HepG2 (cell line): ENCODE measurements at regions not wholly inside any gene's neighbourhood (a gene's known extent, or its start where the extent isn't known, plus 50 kb on each side); places are given as distances from the start of the nearest gene placed in this dataset.

Source experiments
- BORCS8-MEF2B ChIP-seq: sonication (generic); formaldehyde crosslinking; IDR thresholded peaks from 2 replicates; pipeline ENCODE4 v1.8.0; 2022; ENCODE audit warnings: mild to moderate bottlenecking, missing genetic modification reagents
- CCAR2 ChIP-seq: fragments of 200-400 bp; formaldehyde crosslinking; optimal IDR thresholded peaks from 2 replicates; pipeline ENCODE3; 2018; ENCODE audit warnings: low read depth, mild to moderate bottlenecking, low read length, moderate library complexity
- CEBPG ChIP-seq: IDR thresholded peaks from 2 replicates; pipeline ENCODE4 v1.6.1; 2016
- ETV5 ChIP-seq: IDR thresholded peaks from 2 replicates; pipeline ENCODE4 v1.6.1; 2018; ENCODE audit warnings: missing biosample characterization, missing genetic modification reagents, inconsistent platforms, borderline replicate concordance
- GMEB2 ChIP-seq: IDR thresholded peaks from 2 replicates; pipeline ENCODE4 v1.6.1; 2016; ENCODE audit warnings: missing biosample characterization, missing genetic modification reagents, low read depth
- ISL2 ChIP-seq: sonication (generic); formaldehyde crosslinking; IDR thresholded peaks from 2 replicates; pipeline ENCODE4 v1.5.0; 2020; ENCODE audit warnings: missing genetic modification reagents
- KDM4B ChIP-seq: sonication (generic); formaldehyde crosslinking; IDR thresholded peaks from 2 replicates; pipeline ENCODE4 v1.4.0; 2020; ENCODE audit warnings: missing genetic modification reagents
- MBNL3 ChIP-seq: fragments of 250-450 bp; sonication (Bioruptor Pico); conservative IDR thresholded peaks from 2 replicates; pipeline ENCODE4 v1.8.0; 2022; ENCODE audit warnings: mild to moderate bottlenecking, inconsistent platforms
- NFKB2 ChIP-seq: sonication (generic); formaldehyde crosslinking; IDR thresholded peaks from 2 replicates; pipeline ENCODE4 v1.4.0; 2020; ENCODE audit warnings: missing genetic modification reagents, borderline replicate concordance
- TF ChIP-seq, protein P1 (sequence below): sonication (generic); formaldehyde crosslinking; IDR thresholded peaks from 2 replicates; pipeline ENCODE4 v1.5.0; 2020; ENCODE audit warnings: mild to moderate bottlenecking, missing genetic modification reagents, borderline replicate concordance
- TF ChIP-seq, protein P2 (sequence below): sonication (generic); formaldehyde crosslinking; conservative IDR thresholded peaks from 2 replicates; pipeline ENCODE4 v1.8.0; 2022; ENCODE audit warnings: low read depth, missing genetic modification reagents
- TF ChIP-seq, protein P3 (sequence below): sonication (generic); formaldehyde crosslinking; IDR thresholded peaks from 2 replicates; pipeline ENCODE4 v1.5.0; 2020; ENCODE audit warnings: missing genetic modification reagents

GRCh38 chr5:2378108-2378507 is 373.4 kb downstream of the IRX2 start (continued):
- TF ChIP-seq, protein P1, sequence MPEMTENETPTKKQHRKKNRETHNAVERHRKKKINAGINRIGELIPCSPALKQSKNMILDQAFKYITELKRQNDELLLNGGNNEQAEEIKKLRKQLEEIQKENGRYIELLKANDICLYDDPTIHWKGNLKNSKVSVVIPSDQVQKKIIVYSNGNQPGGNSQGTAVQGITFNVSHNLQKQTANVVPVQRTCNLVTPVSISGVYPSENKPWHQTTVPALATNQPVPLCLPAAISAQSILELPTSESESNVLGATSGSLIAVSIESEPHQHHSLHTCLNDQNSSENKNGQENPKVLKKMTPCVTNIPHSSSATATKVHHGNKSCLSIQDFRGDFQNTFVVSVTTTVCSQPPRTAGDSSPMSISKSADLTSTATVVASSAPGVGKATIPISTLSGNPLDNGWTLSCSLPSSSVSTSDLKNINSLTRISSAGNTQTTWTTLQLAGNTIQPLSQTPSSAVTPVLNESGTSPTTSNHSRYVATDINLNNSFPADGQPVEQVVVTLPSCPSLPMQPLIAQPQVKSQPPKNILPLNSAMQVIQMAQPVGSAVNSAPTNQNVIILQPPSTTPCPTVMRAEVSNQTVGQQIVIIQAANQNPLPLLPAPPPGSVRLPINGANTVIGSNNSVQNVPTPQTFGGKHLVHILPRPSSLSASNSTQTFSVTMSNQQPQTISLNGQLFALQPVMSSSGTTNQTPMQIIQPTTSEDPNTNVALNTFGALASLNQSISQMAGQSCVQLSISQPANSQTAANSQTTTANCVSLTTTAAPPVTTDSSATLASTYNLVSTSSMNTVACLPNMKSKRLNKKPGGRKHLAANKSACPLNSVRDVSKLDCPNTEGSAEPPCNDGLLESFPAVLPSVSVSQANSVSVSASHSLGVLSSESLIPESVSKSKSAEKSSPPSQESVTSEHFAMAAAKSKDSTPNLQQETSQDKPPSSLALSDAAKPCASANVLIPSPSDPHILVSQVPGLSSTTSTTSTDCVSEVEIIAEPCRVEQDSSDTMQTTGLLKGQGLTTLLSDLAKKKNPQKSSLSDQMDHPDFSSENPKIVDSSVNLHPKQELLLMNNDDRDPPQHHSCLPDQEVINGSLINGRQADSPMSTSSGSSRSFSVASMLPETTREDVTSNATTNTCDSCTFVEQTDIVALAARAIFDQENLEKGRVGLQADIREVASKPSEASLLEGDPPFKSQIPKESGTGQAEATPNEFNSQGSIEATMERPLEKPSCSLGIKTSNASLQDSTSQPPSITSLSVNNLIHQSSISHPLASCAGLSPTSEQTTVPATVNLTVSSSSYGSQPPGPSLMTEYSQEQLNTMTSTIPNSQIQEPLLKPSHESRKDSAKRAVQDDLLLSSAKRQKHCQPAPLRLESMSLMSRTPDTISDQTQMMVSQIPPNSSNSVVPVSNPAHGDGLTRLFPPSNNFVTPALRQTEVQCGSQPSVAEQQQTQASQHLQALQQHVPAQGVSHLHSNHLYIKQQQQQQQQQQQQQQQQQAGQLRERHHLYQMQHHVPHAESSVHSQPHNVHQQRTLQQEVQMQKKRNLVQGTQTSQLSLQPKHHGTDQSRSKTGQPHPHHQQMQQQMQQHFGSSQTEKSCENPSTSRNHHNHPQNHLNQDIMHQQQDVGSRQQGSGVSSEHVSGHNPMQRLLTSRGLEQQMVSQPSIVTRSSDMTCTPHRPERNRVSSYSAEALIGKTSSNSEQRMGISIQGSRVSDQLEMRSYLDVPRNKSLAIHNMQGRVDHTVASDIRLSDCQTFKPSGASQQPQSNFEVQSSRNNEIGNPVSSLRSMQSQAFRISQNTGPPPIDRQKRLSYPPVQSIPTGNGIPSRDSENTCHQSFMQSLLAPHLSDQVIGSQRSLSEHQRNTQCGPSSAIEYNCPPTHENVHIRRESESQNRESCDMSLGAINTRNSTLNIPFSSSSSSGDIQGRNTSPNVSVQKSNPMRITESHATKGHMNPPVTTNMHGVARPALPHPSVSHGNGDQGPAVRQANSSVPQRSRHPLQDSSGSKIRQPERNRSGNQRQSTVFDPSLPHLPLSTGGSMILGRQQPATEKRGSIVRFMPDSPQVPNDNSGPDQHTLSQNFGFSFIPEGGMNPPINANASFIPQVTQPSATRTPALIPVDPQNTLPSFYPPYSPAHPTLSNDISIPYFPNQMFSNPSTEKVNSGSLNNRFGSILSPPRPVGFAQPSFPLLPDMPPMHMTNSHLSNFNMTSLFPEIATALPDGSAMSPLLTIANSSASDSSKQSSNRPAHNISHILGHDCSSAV: no peak
- TF ChIP-seq KDM4B (CRISPR knock-in tag): no peak
- TF ChIP-seq, protein P2, sequence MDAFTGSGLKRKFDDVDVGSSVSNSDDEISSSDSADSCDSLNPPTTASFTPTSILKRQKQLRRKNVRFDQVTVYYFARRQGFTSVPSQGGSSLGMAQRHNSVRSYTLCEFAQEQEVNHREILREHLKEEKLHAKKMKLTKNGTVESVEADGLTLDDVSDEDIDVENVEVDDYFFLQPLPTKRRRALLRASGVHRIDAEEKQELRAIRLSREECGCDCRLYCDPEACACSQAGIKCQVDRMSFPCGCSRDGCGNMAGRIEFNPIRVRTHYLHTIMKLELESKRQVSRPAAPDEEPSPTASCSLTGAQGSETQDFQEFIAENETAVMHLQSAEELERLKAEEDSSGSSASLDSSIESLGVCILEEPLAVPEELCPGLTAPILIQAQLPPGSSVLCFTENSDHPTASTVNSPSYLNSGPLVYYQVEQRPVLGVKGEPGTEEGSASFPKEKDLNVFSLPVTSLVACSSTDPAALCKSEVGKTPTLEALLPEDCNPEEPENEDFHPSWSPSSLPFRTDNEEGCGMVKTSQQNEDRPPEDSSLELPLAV: no peak
- TF ChIP-seq ISL2 (CRISPR knock-in tag): no peak
- no peak for TF ChIP-seq CEBPG
- no peak for TF ChIP-seq NFKB2
- TF ChIP-seq ETV5 (CRISPR knock-in tag): no peak
- no peak for TF ChIP-seq CCAR2
- TF ChIP-seq BORCS8-MEF2B (CRISPR knock-in tag): no peak
- TF ChIP-seq, protein P3, sequence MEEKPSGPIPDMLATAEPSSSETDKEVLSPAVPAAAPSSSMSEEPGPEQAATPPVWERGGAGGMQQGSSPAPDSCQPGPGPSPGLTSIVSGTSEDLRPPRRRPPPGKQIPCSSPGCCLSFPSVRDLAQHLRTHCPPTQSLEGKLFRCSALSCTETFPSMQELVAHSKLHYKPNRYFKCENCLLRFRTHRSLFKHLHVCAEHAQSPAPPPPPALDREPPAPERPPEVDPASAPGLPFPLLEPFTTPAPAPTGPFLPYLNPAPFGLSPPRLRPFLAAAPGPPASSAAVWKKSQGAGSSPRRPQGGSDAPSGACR: no peak
- TF ChIP-seq GMEB2 (CRISPR knock-in tag): no peak
- no peak for TF ChIP-seq MBNL3 (CRISPR knock-in tag)
- TF ChIP-seq, all 625 proteins: peak for 0
